Stimulated activated CD4-positive, alpha-beta T cell treated with anti-CD3 and anti-CD28 coated beads, TNF-alpha, amount 100 ng/mL, for 48 hours (primary cell): ENCODE measurements at regions not wholly inside any gene's neighbourhood (a gene's known extent, or its start where the extent isn't known, plus 50 kb on each side); places are given as distances from the start of the nearest gene placed in this dataset.
"Not testable (repeated sequence)": the region's sequence is repeated elsewhere in the genome, so short reads cannot be mapped to it uniquely, and the experiment has no call there.

Experiments used
- DNase-seq, 3 donors: peaks; one replicate each; pipeline ENCODE4 v3.0.0-alpha.2; 2020; ENCODE audit warnings: low read depth in 3 of 3

GRCh38 chr14:35988972-35989690 is 163.0 kb downstream of the BRMS1L start:
- no peak for DNase-seq

GRCh38 chr14:35988550-35988949 is 162.4 kb downstream of the BRMS1L start:
- no peak for DNase-seq

GRCh38 chr14:35987731-35988130 is 161.6 kb downstream of the BRMS1L start:
- DNase-seq = no peak

GRCh38 chr14:35986219-35986573 is 160.1 kb downstream of the BRMS1L start:
- DNase-seq = no peak

- no peak for DNase-seq
These were observed 159.5 kb downstream of the BRMS1L start for GRCh38 chr14:35985474-35986218.

- DNase-seq = no peak
These were observed 153.4 kb downstream of the BRMS1L start for GRCh38 chr14:35979531-35979930.

GRCh38 chr14:35978561-35978960 is 152.4 kb downstream of the BRMS1L start:
- DNase-seq = no peak

- no peak for DNase-seq
These were observed 149.7 kb downstream of the BRMS1L start for GRCh38 chr14:35975814-35976213.

GRCh38 chr14:35973770-35974169 is 147.6 kb downstream of the BRMS1L start:
- DNase-seq = no peak

GRCh38 chr14:35971965-35972630 is 146.0 kb downstream of the BRMS1L start:
- DNase-seq = no peak

- DNase-seq = no peak
These were observed 143.2 kb downstream of the BRMS1L start for GRCh38 chr14:35969310-35969709.

- DNase-seq = no peak
These were observed 139.3 kb downstream of the BRMS1L start for GRCh38 chr14:35965400-35965799.

GRCh38 chr14:35964697-35965286 is 138.7 kb downstream of the BRMS1L start:
- DNase-seq = no peak

GRCh38 chr14:35963209-35963608 is 137.1 kb downstream of the BRMS1L start:
- no peak for DNase-seq

- DNase-seq = no peak
These were observed 135.6 kb downstream of the BRMS1L start for GRCh38 chr14:35961697-35962274.

GRCh38 chr14:35959835-35960234 is 133.7 kb downstream of the BRMS1L start:
- no peak for DNase-seq

GRCh38 chr14:35958499-35958898 is 132.4 kb downstream of the BRMS1L start:
- DNase-seq = no peak

- DNase-seq = no peak
These were observed 130.4 kb downstream of the BRMS1L start for GRCh38 chr14:35956376-35957085.

- no peak for DNase-seq
These were observed 126.4 kb downstream of the BRMS1L start for GRCh38 chr14:35952584-35952983.

GRCh38 chr14:35949920-35950513 is 123.9 kb downstream of the BRMS1L start:
- no peak for DNase-seq

GRCh38 chr14:35947983-35948382 is 121.8 kb downstream of the BRMS1L start:
- DNase-seq = not testable (repeated sequence)
